SK-N-MC (cell line): ENCODE measurements at regions not wholly inside any gene's neighbourhood (a gene's known extent, or its start where the extent isn't known, plus 50 kb on each side); places are given as distances from the start of the nearest gene placed in this dataset.
"Not testable (repeated sequence)": the region's sequence is repeated elsewhere in the genome, so short reads cannot be mapped to it uniquely, and the experiment has no call there.

ENCODE experiments used
- DNase-seq: peaks from one replicate; pipeline ENCODE4 v3.0.0-alpha.2; 2011; ENCODE audit warnings: low read depth, low spot score
- H3K27ac ChIP-seq: fragments of 200-600 bp; sonication (generic); 2 replicates; pipeline ENCODE4 v1.5.1; 2016; ENCODE audit warnings: mixed run types
- H3K36me3 ChIP-seq: fragments of 200-600 bp; sonication (generic); 2 replicates; pipeline ENCODE4 v1.6.1; 2017; ENCODE audit warnings: antibody characterized with exemption, low read length, mixed read lengths; ENCODE audit not compliant: insufficient read depth
- H3K4me3 ChIP-seq: fragments of 200-600 bp; sonication (generic); 2 replicates; pipeline ENCODE4 v1.5.1; 2016
- H3K9ac ChIP-seq: fragments of 200-600 bp; sonication (generic); 2 replicates; pipeline ENCODE4 v1.8.0; 2017; ENCODE audit warnings: mixed run types, mixed read lengths; ENCODE audit not compliant: insufficient read length
- H3K9me3 ChIP-seq: fragments of 200-600 bp; sonication (generic); 2 replicates; pipeline ENCODE4 v1.6.1; 2017; ENCODE audit warnings: low read depth, mild to moderate bottlenecking, antibody characterized with exemption, low read length, moderate library complexity, mixed read lengths
- EZH2 ChIP-seq: fragments of 200-600 bp; sonication (generic); IDR thresholded peaks from one replicate; pipeline ENCODE4 v1.6.1; 2017; ENCODE audit warnings: antibody characterized with exemption
- FOXP2 ChIP-seq: optimal IDR thresholded peaks from 2 replicates; pipeline ENCODE3; 2011; ENCODE audit warnings: mild to moderate bottlenecking, moderate library complexity; ENCODE audit not compliant: insufficient read depth; ENCODE audit errors: extremely low read length, control extremely low read depth
- POLR2AphosphoS5 ChIP-seq: IDR thresholded peaks from 2 replicates; pipeline ENCODE4 v1.6.1; 2012; ENCODE audit warnings: mild to moderate bottlenecking, low read depth, low read length, borderline replicate concordance

- no peak overlapping the region for H3K9ac ChIP-seq
- H3K27ac ChIP-seq, result no peak overlapping the region
- no peak for TF ChIP-seq EZH2
- TF ChIP-seq POLR2AphosphoS5, result no peak
- TF ChIP-seq FOXP2, result no peak
- no peak overlapping the region for H3K4me3 ChIP-seq
- DNase-seq, result no peak
- H3K9me3 ChIP-seq, result no peaks in the 10 kb centered on the region
- no peaks in the 10 kb centered on the region for H3K36me3 ChIP-seq
These were observed 102.1 kb upstream of the HS3ST2 start for GRCh38 chr16:22711847-22712246.

GRCh38 chr16:22712471-22712870, 101.5 kb upstream of the HS3ST2 start:
- no peak overlapping the region for H3K27ac ChIP-seq
- DNase-seq, result no peak
- no peaks in the 10 kb centered on the region for H3K36me3 ChIP-seq
- TF ChIP-seq POLR2AphosphoS5, result no peak
- TF ChIP-seq EZH2, result no peak
- no peak for TF ChIP-seq FOXP2
- H3K9ac ChIP-seq, result no peak overlapping the region
- no peak overlapping the region for H3K4me3 ChIP-seq
- no peaks in the 10 kb centered on the region for H3K9me3 ChIP-seq

GRCh38 chr16:22718598-22718997, 95.4 kb upstream of the HS3ST2 start:
- not testable (repeated sequence) for H3K36me3 ChIP-seq, H3K27ac ChIP-seq, H3K9ac ChIP-seq, H3K4me3 ChIP-seq, DNase-seq, H3K9me3 ChIP-seq

GRCh38 chr16:22719945-22720344, 94.0 kb upstream of the HS3ST2 start:
- Histone ChIP-seq H3K9me3 (no peaks in the 10 kb centered on the region), H3K9ac (no peak overlapping the region), H3K27ac (peak overlapping the region; percentile 26; the same call in 1 of the 2 replicates), H3K36me3 (no peaks in the 10 kb centered on the region), H3K4me3 (peak overlapping the region; percentile 14; the same call in 1 of the 2 replicates)
- TF ChIP-seq EZH2, result no peak
- TF ChIP-seq POLR2AphosphoS5, result no peak
- TF ChIP-seq FOXP2, result no peak
- no peak for DNase-seq

GRCh38 chr16:22721511-22722100, 92.4 kb upstream of the HS3ST2 start:
- DNase-seq, result no peak
- Histone ChIP-seq H3K9ac (no peak overlapping the region), H3K9me3 (no peaks in the 10 kb centered on the region), H3K27ac (no peak overlapping the region), H3K36me3 (no peaks in the 10 kb centered on the region), H3K4me3 (0 out of 2 replicates have a peak overlapping the region, but pooled peaks have one; percentile 7)
- TF ChIP-seq FOXP2 (no peak), POLR2AphosphoS5 (no peak), EZH2 (no peak)

GRCh38 chr16:22722551-22723541, 91.1 kb upstream of the HS3ST2 start:
- H3K27ac ChIP-seq, H3K9ac ChIP-seq, H3K36me3 ChIP-seq, H3K9me3 ChIP-seq, DNase-seq, H3K4me3 ChIP-seq: not testable (repeated sequence)

- TF ChIP-seq FOXP2 (no peak), POLR2AphosphoS5 (no peak), EZH2 (no peak)
These were observed 87.1 kb upstream of the HS3ST2 start for GRCh38 chr16:22726868-22727267.

GRCh38 chr16:22727285-22728166, 86.4 kb upstream of the HS3ST2 start:
- Histone ChIP-seq H3K9ac (no peak overlapping the region), H3K36me3 (no peaks in the 10 kb centered on the region), H3K27ac (no peak overlapping the region), H3K9me3 (no peaks in the 10 kb centered on the region), H3K4me3 (no peak overlapping the region)
- TF ChIP-seq EZH2 (no peak), FOXP2 (no peak), POLR2AphosphoS5 (no peak)
- DNase-seq, result no peak

More at GRCh38 chr16:22726868-22727267, 87.1 kb upstream of the HS3ST2 start:
- H3K9me3 ChIP-seq, result no peaks in the 10 kb centered on the region
- H3K27ac ChIP-seq, result no peak overlapping the region
- no peak for DNase-seq
- H3K36me3 ChIP-seq, result no peaks in the 10 kb centered on the region
- no peak overlapping the region for H3K9ac ChIP-seq
- no peak overlapping the region for H3K4me3 ChIP-seq
